ENCODE measurements at regions not wholly inside any gene's neighbourhood (a gene's known extent, or its start where the extent isn't known, plus 50 kb on each side); places are given as distances from the start of the nearest gene placed in this dataset.

DNA sequence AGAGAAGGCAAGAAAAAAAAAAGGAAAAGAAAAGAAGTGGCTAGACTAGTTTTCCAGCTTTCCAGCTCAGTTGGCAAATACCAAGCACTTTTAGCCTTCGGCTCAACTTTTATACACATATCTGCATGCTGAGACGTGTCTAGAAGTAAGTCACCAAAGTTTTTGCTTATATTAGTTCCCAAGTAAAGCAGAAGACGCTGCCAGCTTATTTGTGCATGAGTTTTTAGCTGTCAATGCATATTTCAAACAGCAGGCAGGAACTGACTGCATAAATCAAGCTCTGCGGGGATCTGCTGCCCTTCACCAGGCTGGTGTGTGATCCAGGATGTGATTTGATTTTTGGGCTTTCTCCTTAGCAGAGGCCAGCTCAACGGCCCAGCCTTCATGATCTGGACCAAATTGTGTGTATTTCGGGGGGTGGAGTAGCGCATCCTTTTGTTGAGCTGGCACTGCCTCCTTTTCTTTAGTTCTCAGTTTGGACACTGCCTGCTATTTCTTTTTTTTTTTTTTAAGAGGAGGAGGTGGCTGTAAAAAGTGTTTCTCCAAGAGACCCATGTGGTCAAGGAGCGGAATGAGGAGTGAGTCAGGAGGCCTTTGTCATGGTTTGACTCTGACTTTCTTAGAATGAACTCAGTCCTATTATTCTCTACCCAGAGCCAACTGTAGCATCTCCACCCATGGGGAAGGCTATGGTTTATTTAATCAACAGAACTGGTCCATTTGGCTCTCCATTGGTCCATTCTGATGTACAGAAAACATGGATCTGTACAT lies 162.6 kb upstream of the XYLT1 start:
- Histone ChIP-seq H3K4me3 (no peak overlapping the region), H3K27ac (no peak overlapping the region), H3K9me3 (no peaks in the 10 kb centered on the region), H3K36me3 (ENCODE audit: low read depth, missing control alignments) (no peaks in the 10 kb centered on the region), H3K27me3 (no peaks in the 10 kb centered on the region), H3K4me1 (no peaks in the 10 kb centered on the region)
- WGBS, 2 donors, result 65 to 68% methylated on average over 8 of the region's 8 CpGs
- intact Hi-C loops (cut with DNase I; ENCODE audit: low total_unique reads), result no loop called here
- DNase-seq, result no peak
- no peak for TF ChIP-seq POLR2A (IDR thresholded peaks at IDR 0.05)
- TF ChIP-seq, protein P1, sequence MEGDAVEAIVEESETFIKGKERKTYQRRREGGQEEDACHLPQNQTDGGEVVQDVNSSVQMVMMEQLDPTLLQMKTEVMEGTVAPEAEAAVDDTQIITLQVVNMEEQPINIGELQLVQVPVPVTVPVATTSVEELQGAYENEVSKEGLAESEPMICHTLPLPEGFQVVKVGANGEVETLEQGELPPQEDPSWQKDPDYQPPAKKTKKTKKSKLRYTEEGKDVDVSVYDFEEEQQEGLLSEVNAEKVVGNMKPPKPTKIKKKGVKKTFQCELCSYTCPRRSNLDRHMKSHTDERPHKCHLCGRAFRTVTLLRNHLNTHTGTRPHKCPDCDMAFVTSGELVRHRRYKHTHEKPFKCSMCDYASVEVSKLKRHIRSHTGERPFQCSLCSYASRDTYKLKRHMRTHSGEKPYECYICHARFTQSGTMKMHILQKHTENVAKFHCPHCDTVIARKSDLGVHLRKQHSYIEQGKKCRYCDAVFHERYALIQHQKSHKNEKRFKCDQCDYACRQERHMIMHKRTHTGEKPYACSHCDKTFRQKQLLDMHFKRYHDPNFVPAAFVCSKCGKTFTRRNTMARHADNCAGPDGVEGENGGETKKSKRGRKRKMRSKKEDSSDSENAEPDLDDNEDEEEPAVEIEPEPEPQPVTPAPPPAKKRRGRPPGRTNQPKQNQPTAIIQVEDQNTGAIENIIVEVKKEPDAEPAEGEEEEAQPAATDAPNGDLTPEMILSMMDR (IDR thresholded peaks at IDR 0.05), result no peak

DNA sequence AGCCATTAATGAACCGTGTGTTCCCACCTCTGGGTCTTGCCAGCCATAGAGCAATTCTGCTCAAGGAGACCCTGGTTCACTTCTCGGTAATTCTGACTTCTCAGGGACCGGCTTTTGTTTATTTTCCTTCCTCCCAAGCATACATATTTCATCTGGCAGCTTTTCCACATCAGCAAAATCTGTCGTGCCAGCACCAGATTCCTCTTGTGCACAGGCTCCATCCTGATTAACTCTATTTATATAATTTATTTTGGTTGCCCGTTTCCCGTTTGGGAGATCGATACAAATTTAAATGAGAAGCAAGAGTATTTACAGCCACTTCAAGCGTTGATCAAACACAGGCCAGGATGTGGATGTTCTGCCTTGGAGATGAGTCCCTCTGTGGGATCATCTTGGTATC lies 161.9 kb upstream of the XYLT1 start:
- no peaks in the 10 kb centered on the region for H3K36me3 ChIP-seq (ENCODE audit: low read depth, missing control alignments)
- 68 to 72% methylated on average over 8 of the region's 8 CpGs for WGBS, 2 donors
- H3K9me3 ChIP-seq, result no peaks in the 10 kb centered on the region
- no peak overlapping the region for H3K4me3 ChIP-seq
- TF ChIP-seq POLR2A (IDR thresholded peaks at IDR 0.05), result no peak
- TF ChIP-seq, protein P1 (IDR thresholded peaks at IDR 0.05), result no peak
- DNase-seq, result no peak
- intact Hi-C loops (cut with DNase I; ENCODE audit: low total_unique reads), result no loop called here
- H3K27ac ChIP-seq, result no peak overlapping the region
- no peaks in the 10 kb centered on the region for H3K4me1 ChIP-seq
- no peaks in the 10 kb centered on the region for H3K27me3 ChIP-seq

DNA sequence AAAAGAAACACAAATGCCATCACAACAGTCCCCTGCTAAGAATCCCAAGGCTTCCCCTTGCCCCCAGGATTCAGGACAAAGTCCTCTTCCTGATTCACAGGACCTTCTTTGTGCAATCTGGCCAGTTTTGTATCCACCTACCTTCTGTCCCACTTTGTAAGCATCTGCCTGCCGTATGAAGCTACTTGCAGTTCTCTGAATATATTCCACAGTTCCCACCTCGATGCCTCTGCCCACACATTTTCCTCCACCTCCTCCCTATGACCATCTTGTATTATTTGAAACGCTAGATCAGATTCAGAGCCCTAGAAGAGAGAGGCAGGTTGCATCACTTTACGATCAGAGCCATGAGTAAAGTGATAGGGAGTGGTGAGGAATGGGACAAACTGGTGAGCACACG lies 159.2 kb upstream of the XYLT1 start:
- WGBS, 2 donors, result 83 to 85% methylated on average over 5 of the region's 5 CpGs
- Histone ChIP-seq H3K4me3 (no peak overlapping the region), H3K9me3 (no peaks in the 10 kb centered on the region), H3K27me3 (no peaks in the 10 kb centered on the region), H3K36me3 (ENCODE audit: low read depth, missing control alignments) (no peaks in the 10 kb centered on the region), H3K27ac (no peak overlapping the region), H3K4me1 (no peaks in the 10 kb centered on the region)
- intact Hi-C loops (cut with DNase I; ENCODE audit: low total_unique reads), result no loop called here
- no peak for DNase-seq
- TF ChIP-seq, protein P1 (IDR thresholded peaks at IDR 0.05), result no peak
- TF ChIP-seq POLR2A (IDR thresholded peaks at IDR 0.05), result no peak

DNA sequence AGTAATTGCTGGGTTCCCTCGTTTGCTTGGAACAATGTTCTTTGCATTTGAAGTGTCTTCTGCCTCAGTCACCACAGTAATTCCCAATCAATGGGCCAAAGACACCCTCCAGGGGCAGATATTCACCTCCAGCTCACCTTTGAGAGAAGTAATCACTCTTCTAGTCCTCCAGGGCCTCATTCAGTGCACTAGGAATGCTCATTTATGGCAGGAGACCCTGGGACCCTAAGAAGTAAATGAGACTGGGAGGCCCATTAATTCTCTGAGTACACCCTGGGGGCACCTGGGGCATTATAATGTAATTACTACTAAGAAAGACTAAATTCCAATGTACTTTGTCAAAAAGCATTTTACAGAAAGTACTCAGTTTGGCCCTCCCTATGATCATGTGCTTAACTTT lies 158.2 kb upstream of the XYLT1 start:
- H3K27ac ChIP-seq, result no peak overlapping the region
- no peaks in the 10 kb centered on the region for H3K27me3 ChIP-seq
- no peaks in the 10 kb centered on the region for H3K9me3 ChIP-seq
- H3K4me3 ChIP-seq, result no peak overlapping the region
- intact Hi-C loops (cut with DNase I; ENCODE audit: low total_unique reads), result no loop called here
- WGBS, 2 donors, result 57 to 74% methylated on average over 1 of the region's 1 CpG
- H3K36me3 ChIP-seq (ENCODE audit: low read depth, missing control alignments), result no peaks in the 10 kb centered on the region
- H3K4me1 ChIP-seq, result no peaks in the 10 kb centered on the region
- DNase-seq, result no peak
- TF ChIP-seq, protein P1 (IDR thresholded peaks at IDR 0.05), result no peak
- no peak for TF ChIP-seq POLR2A (IDR thresholded peaks at IDR 0.05)

DNA sequence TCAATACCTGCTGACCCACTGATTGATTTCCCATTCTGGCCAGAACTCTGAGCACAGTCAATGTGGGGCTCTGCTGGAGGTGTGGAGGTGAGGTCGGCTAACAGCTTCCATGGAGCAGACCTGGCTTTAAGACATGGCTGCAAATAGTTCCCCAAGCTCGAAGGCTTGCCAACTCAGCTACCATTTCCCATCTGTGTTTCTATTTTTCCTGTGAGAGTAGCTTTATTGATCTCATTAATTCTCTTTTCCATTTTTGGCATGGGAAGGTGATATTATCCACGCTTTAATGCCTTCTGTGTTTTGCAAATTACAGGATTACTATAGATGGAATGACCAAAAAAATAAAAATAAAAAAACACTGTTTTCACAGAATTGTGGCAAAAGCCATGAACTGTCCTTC lies 151.6 kb upstream of the XYLT1 start:
- TF ChIP-seq, protein P1 (IDR thresholded peaks at IDR 0.05), result no peak
- TF ChIP-seq POLR2A (IDR thresholded peaks at IDR 0.05), result no peak
- WGBS, 2 donors, result 87% methylated on average over 3 of the region's 3 CpGs
- intact Hi-C loops (cut with DNase I; ENCODE audit: low total_unique reads), result no loop called here
- DNase-seq, result no peak
- Histone ChIP-seq H3K27ac (no peak overlapping the region), H3K27me3 (no peaks in the 10 kb centered on the region), H3K9me3 (no peaks in the 10 kb centered on the region), H3K4me3 (no peak overlapping the region), H3K4me1 (no peaks in the 10 kb centered on the region), H3K36me3 (ENCODE audit: low read depth, missing control alignments) (no peaks in the 10 kb centered on the region)
